ENCODE measurements at regions not wholly inside any gene's neighbourhood (a gene's known extent, or its start where the extent isn't known, plus 50 kb on each side); places are given as distances from the start of the nearest gene placed in this dataset.

- TF ChIP-seq, protein P1, sequence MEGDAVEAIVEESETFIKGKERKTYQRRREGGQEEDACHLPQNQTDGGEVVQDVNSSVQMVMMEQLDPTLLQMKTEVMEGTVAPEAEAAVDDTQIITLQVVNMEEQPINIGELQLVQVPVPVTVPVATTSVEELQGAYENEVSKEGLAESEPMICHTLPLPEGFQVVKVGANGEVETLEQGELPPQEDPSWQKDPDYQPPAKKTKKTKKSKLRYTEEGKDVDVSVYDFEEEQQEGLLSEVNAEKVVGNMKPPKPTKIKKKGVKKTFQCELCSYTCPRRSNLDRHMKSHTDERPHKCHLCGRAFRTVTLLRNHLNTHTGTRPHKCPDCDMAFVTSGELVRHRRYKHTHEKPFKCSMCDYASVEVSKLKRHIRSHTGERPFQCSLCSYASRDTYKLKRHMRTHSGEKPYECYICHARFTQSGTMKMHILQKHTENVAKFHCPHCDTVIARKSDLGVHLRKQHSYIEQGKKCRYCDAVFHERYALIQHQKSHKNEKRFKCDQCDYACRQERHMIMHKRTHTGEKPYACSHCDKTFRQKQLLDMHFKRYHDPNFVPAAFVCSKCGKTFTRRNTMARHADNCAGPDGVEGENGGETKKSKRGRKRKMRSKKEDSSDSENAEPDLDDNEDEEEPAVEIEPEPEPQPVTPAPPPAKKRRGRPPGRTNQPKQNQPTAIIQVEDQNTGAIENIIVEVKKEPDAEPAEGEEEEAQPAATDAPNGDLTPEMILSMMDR (conservative IDR thresholded peaks at IDR 0.05 in 1 of 2, IDR thresholded peaks at IDR 0.05 in 1 of 2; ENCODE audit: low read depth in 1 of 2, low read length in 2 of 2): no peak
- TF ChIP-seq EZH2 (IDR thresholded peaks at IDR 0.05; ENCODE audit: low read length, missing control alignments): no peak
Observed at GRCh38 chr1:157409927-157410326, 142.4 kb downstream of the FCRL5 start.

Measured in fibroblast of lung (primary cell).